ENCODE measurements at regions not wholly inside any gene's neighbourhood (a gene's known extent, or its start where the extent isn't known, plus 50 kb on each side); places are given as distances from the start of the nearest gene placed in this dataset.
A peak's percentile ranks its signal among the peaks of the same experiment; 100 is the strongest.
"Not testable (repeated sequence)": the region's sequence is repeated elsewhere in the genome, so short reads cannot be mapped to it uniquely, and the experiment has no call there.

GRCh38 chr11:49373385-49373784, 165.0 kb upstream of the FOLH1 start:
- intact Hi-C loops (cut with micrococcal nuclease; ENCODE audit: unreplicated experiment); H3K4me2 ChIP-seq (ENCODE audit: control insufficient read depth, insufficient read depth); H2AFZ ChIP-seq (ENCODE audit: control insufficient read depth, low read depth, low read length); H4K20me1 ChIP-seq (ENCODE audit: control insufficient read depth, insufficient read depth); ATAC-seq; FAIRE-seq; in situ Hi-C loops (cut with MboI); POLR2A ChIA-PET; SMC1A ChIA-PET (ENCODE audit: uncharacterized antibody, unreplicated experiment); H3K4me3 ChIP-seq; H3K79me2 ChIP-seq (ENCODE audit: control insufficient read depth, insufficient read depth, low read length); CTCF ChIA-PET; DNase-seq (ENCODE audit: low read depth, low spot score); H3K27ac ChIP-seq (ENCODE audit: control insufficient read depth, insufficient read depth); H3K9ac ChIP-seq (ENCODE audit: control insufficient read depth, insufficient read depth, low read length); H3K9me3 ChIP-seq (replicated peaks; ENCODE audit: control insufficient read depth, insufficient read depth, low read length); BruUV-seq (replicated peaks); H3K27me3 ChIP-seq (replicated peaks in 1 of 2; ENCODE audit: control insufficient read depth in 2 of 2, insufficient read depth in 2 of 2, low read length in 1 of 2); RAD21 ChIA-PET (ENCODE audit: unreplicated experiment); H3K36me3 ChIP-seq (ENCODE audit: control insufficient read depth in 2 of 2, insufficient read depth in 2 of 2, low read length in 1 of 2); H3K4me1 ChIP-seq (ENCODE audit: control insufficient read depth, insufficient read depth, low read length): not testable (repeated sequence)

GRCh38 chr11:49372137-49372536, 163.7 kb upstream of the FOLH1 start:
- H3K27me3 ChIP-seq (replicated peaks in 1 of 2; ENCODE audit: control insufficient read depth in 2 of 2, insufficient read depth in 2 of 2, low read length in 1 of 2); FAIRE-seq; intact Hi-C loops (cut with micrococcal nuclease; ENCODE audit: unreplicated experiment); H3K4me3 ChIP-seq; H3K4me2 ChIP-seq (ENCODE audit: control insufficient read depth, insufficient read depth); H3K9me3 ChIP-seq (replicated peaks; ENCODE audit: control insufficient read depth, insufficient read depth, low read length); ATAC-seq; H3K27ac ChIP-seq (ENCODE audit: control insufficient read depth, insufficient read depth); H4K20me1 ChIP-seq (ENCODE audit: control insufficient read depth, insufficient read depth); CTCF ChIA-PET; H3K36me3 ChIP-seq (ENCODE audit: control insufficient read depth in 2 of 2, insufficient read depth in 2 of 2, low read length in 1 of 2); H2AFZ ChIP-seq (ENCODE audit: control insufficient read depth, low read depth, low read length); DNase-seq (ENCODE audit: low read depth, low spot score); SMC1A ChIA-PET (ENCODE audit: uncharacterized antibody, unreplicated experiment); BruUV-seq (replicated peaks); H3K79me2 ChIP-seq (ENCODE audit: control insufficient read depth, insufficient read depth, low read length); H3K9ac ChIP-seq (ENCODE audit: control insufficient read depth, insufficient read depth, low read length); H3K4me1 ChIP-seq (ENCODE audit: control insufficient read depth, insufficient read depth, low read length); POLR2A ChIA-PET; RAD21 ChIA-PET (ENCODE audit: unreplicated experiment); in situ Hi-C loops (cut with MboI): not testable (repeated sequence)

GRCh38 chr11:49368556-49368955, 160.2 kb upstream of the FOLH1 start:
- RAD21 ChIA-PET (ENCODE audit: unreplicated experiment); H3K9ac ChIP-seq (ENCODE audit: control insufficient read depth, insufficient read depth, low read length); H3K36me3 ChIP-seq (ENCODE audit: control insufficient read depth in 2 of 2, insufficient read depth in 2 of 2, low read length in 1 of 2); DNase-seq (ENCODE audit: low read depth, low spot score); H3K27me3 ChIP-seq (replicated peaks in 1 of 2; ENCODE audit: control insufficient read depth in 2 of 2, insufficient read depth in 2 of 2, low read length in 1 of 2); CTCF ChIA-PET; H4K20me1 ChIP-seq (ENCODE audit: control insufficient read depth, insufficient read depth); H2AFZ ChIP-seq (ENCODE audit: control insufficient read depth, low read depth, low read length); H3K4me3 ChIP-seq; H3K27ac ChIP-seq (ENCODE audit: control insufficient read depth, insufficient read depth); H3K4me2 ChIP-seq (ENCODE audit: control insufficient read depth, insufficient read depth); H3K4me1 ChIP-seq (ENCODE audit: control insufficient read depth, insufficient read depth, low read length); SMC1A ChIA-PET (ENCODE audit: uncharacterized antibody, unreplicated experiment); POLR2A ChIA-PET; H3K9me3 ChIP-seq (replicated peaks; ENCODE audit: control insufficient read depth, insufficient read depth, low read length); in situ Hi-C loops (cut with MboI); ATAC-seq; intact Hi-C loops (cut with micrococcal nuclease; ENCODE audit: unreplicated experiment); BruUV-seq (replicated peaks); H3K79me2 ChIP-seq (ENCODE audit: control insufficient read depth, insufficient read depth, low read length): not testable (repeated sequence)
- WGBS (ENCODE audit: insufficient coverage, insufficient replicate concordance, low lambda C conversion rate, missing lambda C conversion rate) = 10% methylated on average over 2 of the region's 2 CpGs
- FAIRE-seq = peak; percentile 18

GRCh38 chr11:49365375-49365774, 157.0 kb upstream of the FOLH1 start:
- SMC1A ChIA-PET (ENCODE audit: uncharacterized antibody, unreplicated experiment); H3K4me3 ChIP-seq; H3K27ac ChIP-seq (ENCODE audit: control insufficient read depth, insufficient read depth); H2AFZ ChIP-seq (ENCODE audit: control insufficient read depth, low read depth, low read length); H3K79me2 ChIP-seq (ENCODE audit: control insufficient read depth, insufficient read depth, low read length); H3K9me3 ChIP-seq (replicated peaks; ENCODE audit: control insufficient read depth, insufficient read depth, low read length); H4K20me1 ChIP-seq (ENCODE audit: control insufficient read depth, insufficient read depth); intact Hi-C loops (cut with micrococcal nuclease; ENCODE audit: unreplicated experiment); FAIRE-seq; in situ Hi-C loops (cut with MboI); H3K36me3 ChIP-seq (ENCODE audit: control insufficient read depth in 2 of 2, insufficient read depth in 2 of 2, low read length in 1 of 2); H3K4me2 ChIP-seq (ENCODE audit: control insufficient read depth, insufficient read depth); POLR2A ChIA-PET; BruUV-seq (replicated peaks); CTCF ChIA-PET; H3K27me3 ChIP-seq (replicated peaks in 1 of 2; ENCODE audit: control insufficient read depth in 2 of 2, insufficient read depth in 2 of 2, low read length in 1 of 2); H3K4me1 ChIP-seq (ENCODE audit: control insufficient read depth, insufficient read depth, low read length); ATAC-seq; H3K9ac ChIP-seq (ENCODE audit: control insufficient read depth, insufficient read depth, low read length); DNase-seq (ENCODE audit: low read depth, low spot score); RAD21 ChIA-PET (ENCODE audit: unreplicated experiment): not testable (repeated sequence)

Measured in GM12878 (cell line).